NCI-H82 treated with DMSO at 0.1 percent for 48 hours (cell line): ENCODE measurements at regions not wholly inside any gene's neighbourhood (a gene's known extent, or its start where the extent isn't known, plus 50 kb on each side); places are given as distances from the start of the nearest gene placed in this dataset.

Experiments used
- DNase-seq: peaks from one replicate; lab custom pipeline; 2025; ENCODE audit not compliant: unreplicated experiment; lab: John Stamatoyannopoulos, UW

GRCh38 chr6:137754366-137754765 lies 112.7 kb upstream of the TNFAIP3 start:
- DNase-seq = no peak

GRCh38 chr6:137754866-137755265 lies 112.2 kb upstream of the TNFAIP3 start:
- no peak for DNase-seq

GRCh38 chr6:137755284-137755683 lies 111.8 kb upstream of the TNFAIP3 start:
- no peak for DNase-seq

- no peak for DNase-seq
Observed at GRCh38 chr6:137756788-137757187, 110.3 kb upstream of the TNFAIP3 start.

- no peak for DNase-seq
Observed at GRCh38 chr6:137758661-137759060, 108.4 kb upstream of the TNFAIP3 start.

- DNase-seq = no peak
Observed at GRCh38 chr6:137759624-137760023, 107.4 kb upstream of the TNFAIP3 start.

- DNase-seq = no peak
Observed at GRCh38 chr6:137761072-137761471, 106.0 kb upstream of the TNFAIP3 start.

- DNase-seq = no peak
Observed at GRCh38 chr6:137761487-137761886, 105.6 kb upstream of the TNFAIP3 start.

GRCh38 chr6:137762168-137763090 lies 104.6 kb upstream of the TNFAIP3 start:
- DNase-seq = no peak

GRCh38 chr6:137763436-137763835 lies 103.6 kb upstream of the TNFAIP3 start:
- no peak for DNase-seq

GRCh38 chr6:137763886-137764285 lies 103.2 kb upstream of the TNFAIP3 start:
- no peak for DNase-seq

GRCh38 chr6:137764464-137764863 lies 102.6 kb upstream of the TNFAIP3 start:
- DNase-seq = no peak

GRCh38 chr6:137765059-137765458 lies 102.0 kb upstream of the TNFAIP3 start:
- no peak for DNase-seq

GRCh38 chr6:137766596-137767370 lies 100.3 kb upstream of the TNFAIP3 start:
- DNase-seq = no peak

- DNase-seq = no peak
Observed at GRCh38 chr6:137767465-137767864, 99.6 kb upstream of the TNFAIP3 start.

GRCh38 chr6:137767911-137768690 lies 99.0 kb upstream of the TNFAIP3 start:
- no peak for DNase-seq

GRCh38 chr6:137768935-137769334 lies 98.1 kb upstream of the TNFAIP3 start:
- no peak for DNase-seq

- DNase-seq = no peak
Observed at GRCh38 chr6:137769797-137770362, 97.2 kb upstream of the TNFAIP3 start.

GRCh38 chr6:137772541-137773250 lies 94.4 kb upstream of the TNFAIP3 start:
- DNase-seq = no peak

GRCh38 chr6:137775227-137775626 lies 91.8 kb upstream of the TNFAIP3 start:
- DNase-seq = no peak
